Muscle of leg (tissue), 3 donors: ENCODE measurements at regions not wholly inside any gene's neighbourhood (a gene's known extent, or its start where the extent isn't known, plus 50 kb on each side); places are given as distances from the start of the nearest gene placed in this dataset.
A peak's percentile ranks its signal among the peaks of the same experiment; 100 is the strongest.

Experiments used
- DNase-seq: peaks from one replicate; pipeline ENCODE4 v3.0.0; 2013
- H3K27ac ChIP-seq: one replicate; pipeline ENCODE4 v1.5.1; 2013; ENCODE audit warnings: mild to moderate bottlenecking, low read length, control low read depth
- H3K27me3 ChIP-seq: one replicate; pipeline ENCODE4 v1.6.1; 2013; ENCODE audit warnings: low read length; ENCODE audit not compliant: control insufficient read depth, insufficient read depth
- H3K36me3 ChIP-seq: one replicate; pipeline ENCODE4 v1.6.1; 2013; ENCODE audit warnings: low read length; ENCODE audit not compliant: control insufficient read depth, insufficient read depth
- H3K4me1 ChIP-seq: one replicate; pipeline ENCODE4 v1.6.1; 2013; ENCODE audit warnings: low read length; ENCODE audit not compliant: control insufficient read depth, insufficient read depth
- H3K4me3 ChIP-seq: one replicate; pipeline ENCODE4 v1.5.1; 2013; ENCODE audit warnings: low read length, control low read depth
- H3K9me3 ChIP-seq: replicated peaks from 2 replicates; pipeline ENCODE4 v1.6.1; 2013; ENCODE audit warnings: low read depth, low read length; ENCODE audit not compliant: control insufficient read depth
- WGBS: methylation state at CpG from one replicate; pipeline ENCODE4 v1.1.5; 2013; ENCODE audit warnings: missing lambda C conversion rate; ENCODE audit not compliant: insufficient coverage; 5-methylcytosine and 5-hydroxymethylcytosine counted together

- Histone ChIP-seq H3K4me3 (no peak overlapping the region), H3K9me3 (no peaks in the 10 kb centered on the region), H3K27ac (no peak overlapping the region), H3K4me1 (peaks cover 10% of the 10 kb centered on the region), H3K36me3 (no peaks in the 10 kb centered on the region), H3K27me3 (peaks cover 9% of the 10 kb centered on the region)
- DNase-seq = peak; percentile 27
- WGBS = 29% methylated on average over 6 of the region's 9 CpGs
Measured at GRCh38 chr16:49972961-49973360, 52.1 kb upstream of the CNEP1R1 start.
